ENCODE measurements at regions not wholly inside any gene's neighbourhood (a gene's known extent, or its start where the extent isn't known, plus 50 kb on each side); places are given as distances from the start of the nearest gene placed in this dataset.

- TF ChIP-seq CTCF (IDR thresholded peaks at IDR 0.05) (no peak), POLR2A (IDR thresholded peaks at IDR 0.05) (no peak)
These were observed 189.8 kb downstream of the INSIG2 start for GRCh38 chr2:118278046-118278445.

Data from esophagus squamous epithelium (tissue), 4 donors.